ENCODE measurements at regions not wholly inside any gene's neighbourhood (a gene's known extent, or its start where the extent isn't known, plus 50 kb on each side); places are given as distances from the start of the nearest gene placed in this dataset.
"Not testable (repeated sequence)": the region's sequence is repeated elsewhere in the genome, so short reads cannot be mapped to it uniquely, and the experiment has no call there.

GRCh38 chr7:146027243-146027642, 89.4 kb upstream of the CNTNAP2 start:
- no peak for TF ChIP-seq CTCF (IDR thresholded peaks at IDR 0.05)
- DNase-seq (no peak), ATAC-seq (no peak)
- H3K4me1 ChIP-seq, result no peaks in the 10 kb centered on the region
- H3K36me3 ChIP-seq (ENCODE audit: insufficient read depth in 1 of 2, low read depth in 1 of 2), result no peaks in the 10 kb centered on the region
- intact Hi-C loops (cut with DNase I), result no loop called here
- no peaks in the 10 kb centered on the region for H3K27me3 ChIP-seq (ENCODE audit: insufficient read depth in 3 of 3, low read length in 2 of 3)
- no peak overlapping the region for H3K27ac ChIP-seq
- no peaks in the 10 kb centered on the region for H3K9me3 ChIP-seq
- H3K4me3 ChIP-seq, result no peak overlapping the region

GRCh38 chr7:146022776-146023175, 93.8 kb upstream of the CNTNAP2 start:
- Histone ChIP-seq H3K27ac (no peak overlapping the region), H3K27me3 (ENCODE audit: insufficient read depth in 3 of 3, low read length in 2 of 3) (no peaks in the 10 kb centered on the region), H3K4me1 (no peaks in the 10 kb centered on the region), H3K4me3 (no peak overlapping the region), H3K36me3 (ENCODE audit: insufficient read depth in 1 of 2, low read depth in 1 of 2) (no peaks in the 10 kb centered on the region), H3K9me3 (no peaks in the 10 kb centered on the region)
- TF ChIP-seq CTCF (IDR thresholded peaks at IDR 0.05), result no peak
- intact Hi-C loops (cut with DNase I), result no loop called here
- WGBS, 3 donors, result 71 to 77% (median 77%) methylated on average over 5 of the region's 5 CpGs
- DNase-seq, result no peak
- no peak for ATAC-seq

GRCh38 chr7:146019041-146020004, 97.3 kb upstream of the CNTNAP2 start:
- H3K27ac ChIP-seq; H3K27me3 ChIP-seq (ENCODE audit: insufficient read depth in 3 of 3, low read length in 2 of 3); H3K36me3 ChIP-seq (ENCODE audit: insufficient read depth in 1 of 2, low read depth in 1 of 2); H3K4me1 ChIP-seq; H3K4me3 ChIP-seq; DNase-seq; H3K9me3 ChIP-seq; intact Hi-C loops (cut with DNase I); ATAC-seq: not testable (repeated sequence)
- 91 to 94% (median 93%) methylated on average over 18 to 30 of the region's 33 CpGs for WGBS, 3 donors

- H3K9me3 ChIP-seq; H3K27ac ChIP-seq; ATAC-seq; H3K36me3 ChIP-seq (ENCODE audit: insufficient read depth in 1 of 2, low read depth in 1 of 2); DNase-seq; intact Hi-C loops (cut with DNase I); H3K4me1 ChIP-seq; H3K4me3 ChIP-seq; H3K27me3 ChIP-seq (ENCODE audit: insufficient read depth in 3 of 3, low read length in 2 of 3): not testable (repeated sequence)
- 78 to 86% (median 80%) methylated on average over 4 to 5 of the region's 5 CpGs for WGBS, 3 donors
Observed at GRCh38 chr7:146017366-146017765, 99.2 kb upstream of the CNTNAP2 start.

GRCh38 chr7:146014154-146014553, 102.4 kb upstream of the CNTNAP2 start:
- 40 to 85% methylated on average over 1 to 2 of the region's 2 CpGs; no CpG with 5 or more reads in 1 of the 3 donors for WGBS, 3 donors
- H3K27ac ChIP-seq; intact Hi-C loops (cut with DNase I); H3K9me3 ChIP-seq; H3K36me3 ChIP-seq (ENCODE audit: insufficient read depth in 1 of 2, low read depth in 1 of 2); DNase-seq; H3K4me3 ChIP-seq; H3K4me1 ChIP-seq; ATAC-seq; H3K27me3 ChIP-seq (ENCODE audit: insufficient read depth in 3 of 3, low read length in 2 of 3): not testable (repeated sequence)

GRCh38 chr7:146008293-146008692, 108.3 kb upstream of the CNTNAP2 start:
- H3K4me3 ChIP-seq, result no peak overlapping the region
- ATAC-seq (no peak), DNase-seq (no peak)
- H3K4me1 ChIP-seq, result no peaks in the 10 kb centered on the region
- intact Hi-C loops (cut with DNase I), result no loop called here
- no peaks in the 10 kb centered on the region for H3K9me3 ChIP-seq
- 86 to 90% (median 89%) methylated on average over 8 of the region's 8 CpGs for WGBS, 3 donors
- no peak for TF ChIP-seq CTCF (IDR thresholded peaks at IDR 0.05)
- H3K36me3 ChIP-seq (ENCODE audit: insufficient read depth in 1 of 2, low read depth in 1 of 2), result no peaks in the 10 kb centered on the region
- H3K27ac ChIP-seq, result no peak overlapping the region
- no peaks in the 10 kb centered on the region for H3K27me3 ChIP-seq (ENCODE audit: insufficient read depth in 3 of 3, low read length in 2 of 3)
